ENCODE measurements at regions not wholly inside any gene's neighbourhood (a gene's known extent, or its start where the extent isn't known, plus 50 kb on each side); places are given as distances from the start of the nearest gene placed in this dataset.

GRCh38 chr12:126083926-126084325 lies 1018.7 kb downstream of the AACS start:
- no peak for DNase-seq (ENCODE audit: low read depth in 1 of 2, low spot score in 1 of 2)
- H3K9me3 ChIP-seq (ENCODE audit: low read depth) = no peaks in the 10 kb centered on the region

DNA sequence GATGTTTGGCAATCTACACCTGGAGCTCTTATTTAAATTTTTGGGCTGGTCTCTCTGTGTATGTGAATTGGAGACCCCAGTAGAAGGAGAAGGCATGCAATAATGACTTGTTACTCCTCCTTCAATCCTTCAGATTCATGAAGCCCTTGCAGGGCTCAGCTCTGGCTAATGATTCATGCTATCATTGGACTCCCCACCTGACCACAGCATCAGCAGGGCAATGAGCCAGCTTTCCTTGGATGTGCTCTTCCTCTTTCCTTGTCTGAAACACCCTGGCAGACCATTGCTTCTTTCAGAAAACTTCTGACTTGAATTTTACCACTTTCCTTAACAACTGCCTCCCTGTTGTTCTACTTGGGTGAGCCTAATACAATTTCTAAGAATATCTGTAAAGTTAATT lies 1019.2 kb downstream of the AACS start:
- no peak for DNase-seq (ENCODE audit: low read depth in 1 of 2, low spot score in 1 of 2)

More at GRCh38 chr12:126083926-126084325, 1018.7 kb downstream of the AACS start:
- no peaks in the 10 kb centered on the region for H3K4me1 ChIP-seq (ENCODE audit: low read depth)
- no peak overlapping the region for H3K27ac ChIP-seq
- H3K27me3 ChIP-seq = no peaks in the 10 kb centered on the region
- H3K4me3 ChIP-seq = no peak overlapping the region
- H3K36me3 ChIP-seq = no peaks in the 10 kb centered on the region
- TF ChIP-seq CTCF (IDR thresholded peaks at IDR 0.05; ENCODE audit: low read depth, low read length) = no peak

DNA sequence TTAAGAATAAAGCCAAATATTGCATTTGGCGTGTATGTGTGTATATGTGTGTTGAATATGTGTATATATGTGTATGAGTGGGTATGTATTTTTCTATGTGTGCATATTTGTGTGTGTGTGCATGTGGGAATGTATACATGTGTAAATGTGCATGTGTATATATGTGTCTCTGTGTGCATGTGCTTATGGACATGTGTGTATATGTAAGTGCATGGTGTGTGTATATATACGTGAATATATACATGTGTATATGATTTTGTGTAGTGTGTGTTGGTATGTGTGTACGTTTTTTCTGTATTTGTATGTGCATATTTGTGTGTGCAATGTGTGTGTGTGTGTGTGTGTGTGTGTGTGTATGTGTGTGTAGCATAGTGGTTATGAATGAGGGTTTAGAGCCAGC lies 1021.0 kb downstream of the AACS start:
- no peaks in the 10 kb centered on the region for H3K9me3 ChIP-seq (ENCODE audit: low read depth)
- H3K4me3 ChIP-seq = no peak overlapping the region
- no peak for DNase-seq (ENCODE audit: low read depth in 1 of 2, low spot score in 1 of 2)
- no peaks in the 10 kb centered on the region for H3K4me1 ChIP-seq (ENCODE audit: low read depth)
- no peaks in the 10 kb centered on the region for H3K27me3 ChIP-seq
- no peak overlapping the region for H3K27ac ChIP-seq
- no peak for TF ChIP-seq CTCF (IDR thresholded peaks at IDR 0.05; ENCODE audit: low read depth, low read length)
- H3K36me3 ChIP-seq = no peaks in the 10 kb centered on the region

More for the DNA sequence above, 1019.2 kb downstream of the AACS start:
- Histone ChIP-seq H3K4me1 (ENCODE audit: low read depth) (no peaks in the 10 kb centered on the region), H3K36me3 (no peaks in the 10 kb centered on the region), H3K27me3 (no peaks in the 10 kb centered on the region), H3K9me3 (ENCODE audit: low read depth) (no peaks in the 10 kb centered on the region), H3K4me3 (no peak overlapping the region), H3K27ac (no peak overlapping the region)
- TF ChIP-seq CTCF (IDR thresholded peaks at IDR 0.05; ENCODE audit: low read depth, low read length) = no peak

GRCh38 chr12:126087692-126088091 lies 1022.5 kb downstream of the AACS start:
- no peak for TF ChIP-seq CTCF (IDR thresholded peaks at IDR 0.05; ENCODE audit: low read depth, low read length)
- Histone ChIP-seq H3K9me3 (ENCODE audit: low read depth) (no peaks in the 10 kb centered on the region), H3K36me3 (no peaks in the 10 kb centered on the region), H3K27me3 (no peaks in the 10 kb centered on the region), H3K4me3 (no peak overlapping the region), H3K4me1 (ENCODE audit: low read depth) (no peaks in the 10 kb centered on the region), H3K27ac (no peak overlapping the region)
- DNase-seq (ENCODE audit: low read depth in 1 of 2, low spot score in 1 of 2) = no peak

DNA sequence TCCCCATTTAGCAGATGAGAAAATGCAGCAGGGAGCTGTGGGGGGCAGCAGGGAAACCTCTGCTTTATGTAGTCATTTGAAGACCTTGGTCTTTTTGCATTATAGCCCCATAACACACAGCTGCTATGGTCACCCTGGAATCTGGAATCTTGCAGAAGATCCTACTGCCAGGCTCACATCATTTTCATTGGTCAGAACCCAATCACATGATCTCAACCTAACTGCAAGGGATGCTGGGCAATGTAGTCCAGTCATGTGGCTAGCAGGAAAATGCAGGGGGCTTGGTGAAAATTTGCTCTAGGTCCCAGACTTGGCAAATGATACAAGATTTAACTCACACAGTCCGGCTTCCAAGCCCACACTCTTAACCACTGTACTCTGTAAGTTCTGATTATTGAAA lies 1028.7 kb downstream of the AACS start:
- H3K9me3 ChIP-seq (ENCODE audit: low read depth) = no peaks in the 10 kb centered on the region
- no peak overlapping the region for H3K27ac ChIP-seq
- TF ChIP-seq CTCF (IDR thresholded peaks at IDR 0.05; ENCODE audit: low read depth, low read length) = no peak
- DNase-seq (ENCODE audit: low read depth in 1 of 2, low spot score in 1 of 2) = peak in 1 of 2 donors; percentile 31
- no peaks in the 10 kb centered on the region for H3K4me1 ChIP-seq (ENCODE audit: low read depth)
- H3K4me3 ChIP-seq = no peak overlapping the region
- no peaks in the 10 kb centered on the region for H3K36me3 ChIP-seq
- no peaks in the 10 kb centered on the region for H3K27me3 ChIP-seq
